T-helper 17 cell (primary cell): ENCODE measurements at regions not wholly inside any gene's neighbourhood (a gene's known extent, or its start where the extent isn't known, plus 50 kb on each side); places are given as distances from the start of the nearest gene placed in this dataset.

Source experiments
- ATAC-seq: fragments of 150-1000 bp; cut with Tn5 transposase; 2 replicates; pipeline ENCODE4 v1.10.0; 2021; ENCODE audit warnings: mild to moderate bottlenecking, moderate library complexity
- DNase-seq, 3 donors: peaks; one replicate each; pipeline versions ENCODE4 v3.0.0 to v3.0.0-alpha.2; 2020 to 2021
- H3K9me3 ChIP-seq: one replicate; pipeline ENCODE4 v1.7.0; 2013; ENCODE audit warnings: low read length, mild to moderate bottlenecking; ENCODE audit not compliant: control insufficient read depth, poor library complexity, severe bottlenecking
- H3K27ac Mint-ChIP-seq: one replicate; pipeline ENCODE4 v1.8.0; 2022; ENCODE audit warnings: mild to moderate bottlenecking, moderate library complexity, mixed read lengths
- H3K27me3 Mint-ChIP-seq: one replicate; pipeline ENCODE4 v1.8.0; 2022; ENCODE audit warnings: mixed read lengths
- H3K36me3 Mint-ChIP-seq: one replicate; pipeline ENCODE4 v1.8.0; 2022; ENCODE audit warnings: low read depth, mixed read lengths
- H3K4me1 Mint-ChIP-seq: one replicate; pipeline ENCODE4 v1.8.0; 2022; ENCODE audit warnings: mild to moderate bottlenecking, mixed read lengths
- H3K4me3 Mint-ChIP-seq: one replicate; pipeline ENCODE4 v1.8.0; 2022; ENCODE audit warnings: mild to moderate bottlenecking, moderate library complexity, mixed read lengths

DNA sequence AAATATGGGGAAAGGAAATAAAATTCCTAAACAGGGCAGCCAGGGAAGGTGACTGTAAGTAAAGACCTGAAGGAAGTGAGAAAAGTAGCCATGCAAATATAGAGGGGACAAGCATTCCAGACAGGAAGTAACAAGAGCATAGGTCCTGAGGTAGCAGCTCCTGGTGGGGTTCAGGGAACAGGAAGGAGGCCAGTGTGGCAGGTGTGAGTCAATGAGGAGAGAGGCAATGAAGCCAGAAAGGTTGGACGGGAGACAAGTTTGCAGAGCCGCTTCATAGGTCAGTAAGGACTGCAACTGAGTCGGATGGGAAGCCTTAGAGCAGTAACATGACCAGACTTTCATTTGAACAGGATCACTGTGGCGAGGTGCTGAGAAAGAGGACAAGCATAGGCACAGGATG lies 150.9 kb downstream of the METTL4 start:
- Mint-ChIP-seq H3K4me3 (no peak overlapping the region), H3K4me1 (no peaks in the 10 kb centered on the region), H3K27ac (no peak overlapping the region), H3K27me3 (peaks cover 23% of the 10 kb centered on the region), H3K36me3 (no peaks in the 10 kb centered on the region)
- H3K9me3 ChIP-seq = peaks cover under 1% of the 10 kb centered on the region
- DNase-seq (no peak), ATAC-seq (no peak)

DNA sequence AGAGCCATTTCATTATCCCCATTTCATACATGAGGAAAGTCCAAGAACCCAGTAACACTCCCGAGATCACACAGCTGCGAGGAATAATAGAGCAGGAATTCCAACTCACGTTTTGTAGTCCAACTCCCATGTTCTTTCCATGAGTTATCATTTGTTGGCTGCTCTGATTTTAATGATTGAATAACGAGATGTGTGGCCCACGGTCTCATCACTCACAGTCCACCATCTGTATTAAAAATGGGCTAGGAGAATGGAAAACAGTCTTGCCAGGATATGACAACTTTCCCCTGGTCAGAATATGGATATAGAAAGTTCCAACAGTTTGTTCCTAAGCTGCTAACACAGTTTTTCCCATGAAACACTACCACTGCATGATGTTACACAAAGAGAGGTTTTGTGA lies 147.5 kb downstream of the METTL4 start:
- H3K36me3 Mint-ChIP-seq = no peaks in the 10 kb centered on the region
- no peak overlapping the region for H3K27ac Mint-ChIP-seq
- ATAC-seq (no peak), DNase-seq (no peak)
- H3K4me1 Mint-ChIP-seq = no peaks in the 10 kb centered on the region
- no peaks in the 10 kb centered on the region for H3K9me3 ChIP-seq
- no peak overlapping the region for H3K4me3 Mint-ChIP-seq
- peaks cover 17% of the 10 kb centered on the region for H3K27me3 Mint-ChIP-seq

DNA sequence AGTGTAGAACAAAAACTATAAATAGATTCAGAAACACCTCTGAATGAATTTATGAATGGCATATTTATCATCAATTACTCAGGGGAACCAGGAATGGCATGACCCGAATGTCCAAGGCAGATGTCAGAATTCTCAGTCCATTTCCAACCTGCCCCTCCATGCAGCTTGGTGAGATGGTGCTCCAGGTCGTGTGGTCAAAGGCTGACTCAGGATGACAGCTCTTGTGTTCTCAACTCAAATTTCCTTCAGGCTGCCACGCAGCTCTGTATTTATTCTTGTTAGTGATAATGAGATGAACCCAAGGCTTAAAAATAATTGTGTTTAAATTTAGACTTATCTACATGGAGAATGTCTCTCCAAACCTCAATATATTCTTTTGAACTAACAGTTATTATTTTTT lies 146.9 kb downstream of the METTL4 start:
- Mint-ChIP-seq H3K4me1 (no peaks in the 10 kb centered on the region), H3K4me3 (no peak overlapping the region), H3K27ac (no peak overlapping the region), H3K27me3 (peaks cover 17% of the 10 kb centered on the region), H3K36me3 (no peaks in the 10 kb centered on the region)
- no peaks in the 10 kb centered on the region for H3K9me3 ChIP-seq
- DNase-seq (no peak), ATAC-seq (no peak)

DNA sequence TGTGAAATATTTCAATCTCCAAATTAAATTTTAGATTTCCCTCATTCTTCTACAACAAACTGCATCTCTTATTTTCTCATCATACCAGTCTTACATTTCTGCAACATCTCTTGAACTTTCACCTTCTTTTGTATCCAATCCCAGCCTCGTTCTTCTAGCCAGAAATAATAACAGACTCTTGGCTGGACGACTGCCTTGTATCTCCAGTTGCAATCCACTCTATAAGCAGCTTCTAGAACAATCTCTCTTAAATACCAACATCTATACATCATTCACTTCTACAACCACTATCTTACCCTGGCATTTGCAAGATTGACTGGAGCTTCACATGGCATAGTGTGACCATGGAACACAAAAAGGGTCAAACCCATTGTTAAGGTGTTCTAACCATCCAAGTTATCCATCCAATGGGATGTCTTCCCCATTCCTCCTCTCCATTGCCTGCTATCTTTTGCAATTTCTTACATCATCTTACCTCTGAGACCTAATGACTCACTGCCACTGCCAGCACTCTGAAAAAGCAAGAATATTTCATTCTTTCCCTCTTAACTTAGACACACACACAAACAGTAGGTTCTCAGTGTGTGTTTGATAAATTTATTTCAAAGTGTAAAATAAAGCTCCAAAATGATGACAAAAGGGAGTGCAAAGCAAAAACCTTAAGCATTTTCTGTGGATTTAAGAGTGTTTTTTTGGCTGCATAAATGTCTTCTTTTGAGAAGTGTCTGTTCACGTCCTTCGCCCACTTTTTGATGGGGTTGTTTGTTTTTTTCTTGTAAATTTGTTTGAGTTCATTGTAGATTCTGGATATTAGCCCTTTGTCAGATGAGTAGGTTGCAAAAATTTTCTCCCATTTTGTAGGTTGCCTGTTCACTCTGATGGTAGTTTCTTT lies 145.6 kb downstream of the METTL4 start:
- H3K27me3 Mint-ChIP-seq = peaks cover 8% of the 10 kb centered on the region
- H3K27ac Mint-ChIP-seq = no peak overlapping the region
- no peaks in the 10 kb centered on the region for H3K36me3 Mint-ChIP-seq
- no peak overlapping the region for H3K4me3 Mint-ChIP-seq
- DNase-seq (no peak), ATAC-seq (no peak)
- H3K4me1 Mint-ChIP-seq = no peaks in the 10 kb centered on the region
- H3K9me3 ChIP-seq = no peaks in the 10 kb centered on the region

DNA sequence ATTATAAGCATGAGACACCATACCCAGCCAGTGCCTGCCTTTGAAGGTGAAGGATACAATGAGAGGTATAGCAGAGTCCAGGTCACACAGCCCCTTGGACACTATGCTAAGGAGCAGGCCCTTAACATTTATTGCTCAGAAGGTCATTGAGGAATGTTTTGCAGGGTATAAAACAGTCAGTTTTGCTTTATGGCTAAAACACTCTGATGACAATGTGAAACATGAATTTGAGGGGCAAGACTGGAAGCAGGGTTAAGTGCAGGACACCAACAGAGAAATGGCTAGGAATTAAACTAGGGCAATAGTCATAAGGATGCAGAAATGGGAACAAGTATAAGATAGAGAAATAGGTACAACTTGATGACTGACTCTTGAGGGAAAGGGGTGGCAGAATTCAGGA lies 141.1 kb downstream of the METTL4 start:
- Mint-ChIP-seq H3K4me3 (no peak overlapping the region), H3K4me1 (no peaks in the 10 kb centered on the region), H3K36me3 (no peaks in the 10 kb centered on the region), H3K27me3 (no peaks in the 10 kb centered on the region), H3K27ac (no peak overlapping the region)
- ATAC-seq (no peak), DNase-seq (no peak)
- H3K9me3 ChIP-seq = no peaks in the 10 kb centered on the region

DNA sequence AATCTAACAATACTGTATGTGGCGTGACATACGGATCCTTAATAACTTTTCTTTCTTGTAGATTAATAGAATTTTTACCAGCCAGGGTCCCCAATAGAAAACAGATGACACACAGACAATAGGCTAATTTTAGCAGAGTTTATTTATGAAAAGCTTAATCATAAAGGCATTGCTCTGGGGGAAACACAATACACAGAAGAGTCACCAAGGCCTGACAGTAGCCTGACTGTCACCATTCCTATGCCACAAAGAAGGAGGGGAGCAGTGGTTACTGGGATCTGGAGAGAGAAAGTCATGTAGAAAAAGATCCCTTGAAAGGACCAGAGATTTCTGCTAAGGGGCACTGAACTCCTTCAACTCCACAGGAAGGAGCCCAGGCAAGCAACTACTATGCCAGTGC lies 139.5 kb downstream of the METTL4 start:
- H3K4me3 Mint-ChIP-seq = no peak overlapping the region
- no peaks in the 10 kb centered on the region for H3K4me1 Mint-ChIP-seq

DNA sequence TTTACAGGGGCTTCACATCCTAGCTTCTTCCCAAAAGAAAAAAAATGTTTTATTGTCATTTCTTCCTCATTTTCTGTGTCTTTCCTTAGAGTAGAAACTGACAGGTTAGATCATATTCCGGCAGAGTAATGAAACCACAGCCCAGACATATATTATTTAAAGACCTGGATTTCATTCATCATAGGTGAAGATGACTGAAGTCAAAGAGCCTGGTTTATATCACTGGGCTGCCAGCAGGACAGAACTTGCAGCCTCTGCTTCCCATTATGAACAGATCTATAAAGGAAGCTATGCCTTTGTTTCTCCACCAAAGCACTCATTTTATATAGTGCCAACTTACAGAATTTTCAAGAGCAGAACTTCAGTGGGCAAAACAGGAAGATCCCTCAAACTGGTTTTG lies 137.9 kb downstream of the METTL4 start:
- Mint-ChIP-seq H3K27me3 (no peaks in the 10 kb centered on the region), H3K27ac (no peak overlapping the region), H3K4me1 (no peaks in the 10 kb centered on the region), H3K36me3 (no peaks in the 10 kb centered on the region), H3K4me3 (no peak overlapping the region)
- H3K9me3 ChIP-seq = no peaks in the 10 kb centered on the region
- ATAC-seq = no peak
- no peak for DNase-seq

More for the DNA sequence above, 139.5 kb downstream of the METTL4 start:
- no peak overlapping the region for H3K27ac Mint-ChIP-seq
- H3K36me3 Mint-ChIP-seq = no peaks in the 10 kb centered on the region
- DNase-seq (no peak), ATAC-seq (no peak)
- H3K27me3 Mint-ChIP-seq = no peaks in the 10 kb centered on the region
- H3K9me3 ChIP-seq = no peaks in the 10 kb centered on the region

DNA sequence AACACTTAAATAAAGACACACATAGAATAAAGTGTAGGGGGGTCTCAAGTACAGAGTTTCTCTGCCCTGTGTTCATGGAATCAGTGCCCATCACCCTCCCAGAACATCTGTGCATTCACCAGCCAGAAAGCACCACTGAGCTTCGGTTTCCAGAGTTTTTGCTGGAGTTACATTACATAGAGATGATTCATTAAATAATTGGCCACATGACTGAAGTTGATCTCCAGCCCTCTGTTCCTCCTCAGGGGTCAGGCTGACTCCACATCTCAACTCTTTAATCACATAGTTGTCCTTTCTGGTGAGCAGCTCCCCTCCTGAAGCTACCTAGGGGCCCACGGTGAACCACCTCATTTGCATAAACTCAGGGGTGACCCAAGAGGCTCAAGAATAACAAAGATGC lies 129.8 kb downstream of the METTL4 start:
- Mint-ChIP-seq H3K4me3 (no peak overlapping the region), H3K27ac (no peak overlapping the region), H3K36me3 (no peaks in the 10 kb centered on the region), H3K27me3 (peaks cover 19% of the 10 kb centered on the region), H3K4me1 (no peaks in the 10 kb centered on the region)
- DNase-seq = no peak
- ATAC-seq = no peak
- no peaks in the 10 kb centered on the region for H3K9me3 ChIP-seq

DNA sequence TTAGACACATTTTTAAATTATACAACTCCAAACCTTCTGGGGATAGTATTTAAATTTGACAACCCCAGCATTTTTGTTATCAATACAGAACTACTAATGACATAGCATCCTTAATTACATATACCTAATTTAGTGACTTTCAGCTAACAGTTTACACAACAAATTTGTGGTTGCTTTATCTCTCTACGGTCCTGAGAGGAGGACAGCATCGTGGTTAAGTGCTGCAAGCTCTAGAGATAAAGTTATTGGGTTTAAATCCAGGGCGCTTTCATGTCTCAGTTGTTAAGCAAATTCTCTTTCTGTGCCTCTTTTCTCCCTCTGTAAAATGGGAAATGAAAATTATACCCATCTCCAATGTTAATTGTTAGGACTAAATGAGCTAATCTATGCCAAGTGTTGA lies 129.3 kb downstream of the METTL4 start:
- H3K4me1 Mint-ChIP-seq = no peaks in the 10 kb centered on the region
- ATAC-seq (no peak), DNase-seq (no peak)
- H3K9me3 ChIP-seq = no peaks in the 10 kb centered on the region
- no peak overlapping the region for H3K4me3 Mint-ChIP-seq
- no peaks in the 10 kb centered on the region for H3K36me3 Mint-ChIP-seq
- no peak overlapping the region for H3K27ac Mint-ChIP-seq
- H3K27me3 Mint-ChIP-seq = peaks cover 21% of the 10 kb centered on the region

DNA sequence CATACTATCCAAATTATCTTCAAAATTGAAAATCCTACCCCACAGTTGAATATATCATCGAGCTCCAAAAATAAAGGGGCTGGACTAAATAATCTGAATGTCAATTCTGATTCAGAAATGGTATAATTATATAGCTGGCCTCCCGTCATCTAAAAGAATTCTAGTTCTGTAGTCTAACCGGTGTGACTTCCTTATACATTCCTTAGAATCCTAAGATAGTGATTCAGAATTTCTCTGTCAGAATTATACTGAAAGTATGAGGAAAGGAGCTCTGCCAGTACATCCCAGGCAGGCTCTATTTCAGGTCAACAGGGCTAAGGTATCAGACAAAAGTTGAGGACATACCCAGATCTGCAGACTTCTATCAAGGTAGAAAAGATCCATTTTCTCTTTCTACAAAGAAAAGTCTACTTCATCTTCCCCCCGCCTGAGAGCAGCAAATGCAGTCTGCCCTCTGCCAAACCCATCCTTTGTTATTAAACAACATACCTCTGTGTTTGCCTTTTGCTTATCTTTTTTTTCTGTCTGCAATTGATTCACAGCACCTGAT lies 128.5 kb downstream of the METTL4 start:
- H3K9me3 ChIP-seq = no peaks in the 10 kb centered on the region
- Mint-ChIP-seq H3K27ac (no peak overlapping the region), H3K27me3 (peaks cover 21% of the 10 kb centered on the region), H3K4me3 (no peak overlapping the region), H3K36me3 (no peaks in the 10 kb centered on the region), H3K4me1 (no peaks in the 10 kb centered on the region)
- DNase-seq = no peak
- no peak for ATAC-seq

DNA sequence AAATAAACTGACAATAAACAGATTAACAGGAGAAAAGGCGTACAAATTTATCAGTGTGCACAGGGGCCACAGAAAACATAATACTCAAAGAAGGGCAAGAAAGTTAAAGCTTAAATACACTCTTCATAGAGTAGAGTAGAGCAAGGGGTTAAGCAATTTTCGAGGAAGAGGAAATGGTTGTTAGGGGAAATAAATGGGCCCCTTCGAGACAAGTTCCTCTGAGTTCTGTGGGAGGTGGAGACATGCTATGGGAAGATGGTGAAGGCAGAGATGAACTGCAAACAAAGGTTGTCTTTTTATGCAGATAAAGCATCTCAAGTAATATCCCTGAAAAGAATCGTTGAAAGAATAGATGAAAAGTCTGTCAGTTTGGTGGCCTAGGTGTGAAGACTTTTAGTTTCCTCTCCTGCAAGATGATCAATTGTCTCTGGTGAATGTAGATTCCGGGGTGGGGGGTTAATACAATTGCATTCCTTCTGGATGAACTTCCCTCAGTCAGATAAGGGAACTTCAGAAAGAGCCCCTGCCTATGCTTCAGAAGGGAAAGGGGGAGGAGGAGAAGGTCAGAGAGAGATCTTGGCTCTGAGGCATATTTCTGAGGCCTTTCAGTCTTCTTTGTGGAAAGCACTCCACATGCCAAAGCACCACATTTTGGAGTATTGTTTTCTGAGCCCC lies 127.0 kb downstream of the METTL4 start:
- no peaks in the 10 kb centered on the region for H3K4me1 Mint-ChIP-seq
- H3K27me3 Mint-ChIP-seq = peaks cover 21% of the 10 kb centered on the region
- ATAC-seq (no peak), DNase-seq (no peak)
- H3K36me3 Mint-ChIP-seq = no peaks in the 10 kb centered on the region
- no peak overlapping the region for H3K27ac Mint-ChIP-seq
- H3K9me3 ChIP-seq = no peaks in the 10 kb centered on the region
- no peak overlapping the region for H3K4me3 Mint-ChIP-seq

DNA sequence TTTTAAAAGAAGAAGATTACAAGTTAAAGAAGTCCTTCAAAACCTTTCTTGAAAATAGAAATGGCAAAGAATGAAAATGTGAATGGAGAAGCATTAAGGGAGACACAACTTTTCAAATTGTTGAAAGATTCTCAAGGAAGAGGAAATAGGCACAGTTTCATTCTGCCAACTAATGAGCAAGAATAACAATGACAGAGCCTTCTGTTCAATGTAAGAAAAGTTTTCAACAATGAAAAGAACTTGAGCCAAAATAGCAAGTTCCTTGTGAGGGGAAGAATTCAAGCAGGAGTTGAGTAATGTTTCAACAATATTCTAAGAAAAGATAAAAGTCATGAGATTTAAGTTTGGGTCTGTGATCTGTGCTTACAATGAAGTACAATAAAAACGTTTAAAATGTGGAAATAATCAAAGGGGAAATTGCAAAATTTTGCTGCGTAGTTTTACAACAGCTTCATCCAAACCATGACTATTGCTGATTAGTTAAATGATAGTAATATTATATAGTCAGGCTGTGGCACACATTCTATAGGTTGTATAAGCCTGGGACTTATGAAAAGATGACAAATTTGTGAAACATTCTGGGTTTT lies 122.6 kb downstream of the METTL4 start:
- H3K9me3 ChIP-seq = no peaks in the 10 kb centered on the region
- Mint-ChIP-seq H3K4me3 (no peak overlapping the region), H3K27ac (no peak overlapping the region), H3K4me1 (peaks cover 3% of the 10 kb centered on the region), H3K36me3 (no peaks in the 10 kb centered on the region), H3K27me3 (peaks cover 25% of the 10 kb centered on the region)
- ATAC-seq (no peak), DNase-seq (no peak)

DNA sequence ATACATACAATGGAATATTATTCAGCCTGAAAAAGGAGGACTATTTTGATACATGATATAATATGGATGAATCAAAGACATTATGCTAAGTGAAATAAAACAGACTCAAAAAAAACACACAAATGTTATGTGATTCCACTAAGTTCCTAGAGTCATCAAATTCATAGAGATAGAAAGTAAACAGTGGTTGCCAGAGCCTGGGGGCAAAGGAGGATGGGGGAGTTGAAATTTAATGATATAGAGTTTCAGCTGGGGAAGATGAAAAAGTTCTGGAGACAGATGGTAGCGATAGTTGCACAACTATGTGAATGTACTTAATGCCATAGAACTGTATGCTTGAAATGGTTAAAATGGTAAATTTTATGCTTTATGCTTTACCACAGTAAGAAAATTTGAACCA lies 119.7 kb downstream of the METTL4 start:
- H3K27ac Mint-ChIP-seq = no peak overlapping the region
- peaks cover 12% of the 10 kb centered on the region for H3K27me3 Mint-ChIP-seq
- H3K4me1 Mint-ChIP-seq = peaks cover 3% of the 10 kb centered on the region
- H3K4me3 Mint-ChIP-seq = no peak overlapping the region
- no peaks in the 10 kb centered on the region for H3K9me3 ChIP-seq
- H3K36me3 Mint-ChIP-seq = no peaks in the 10 kb centered on the region
- ATAC-seq (no peak), DNase-seq (no peak)
